GM10266 (cell line): ENCODE measurements at regions not wholly inside any gene's neighbourhood (a gene's known extent, or its start where the extent isn't known, plus 50 kb on each side); places are given as distances from the start of the nearest gene placed in this dataset.

ENCODE experiments used
- DNase-seq: peaks from one replicate; pipeline ENCODE4 v3.0.0; 2012; ENCODE audit errors: extremely low spot score
- TF ChIP-seq, protein P1 (sequence below): IDR thresholded peaks from 2 replicates; pipeline ENCODE4 v1.5.1; 2012; ENCODE audit warnings: mild to moderate bottlenecking, low read depth; ENCODE audit not compliant: control insufficient read depth, insufficient read depth; ENCODE audit errors: missing control alignments

- TF ChIP-seq, protein P1, sequence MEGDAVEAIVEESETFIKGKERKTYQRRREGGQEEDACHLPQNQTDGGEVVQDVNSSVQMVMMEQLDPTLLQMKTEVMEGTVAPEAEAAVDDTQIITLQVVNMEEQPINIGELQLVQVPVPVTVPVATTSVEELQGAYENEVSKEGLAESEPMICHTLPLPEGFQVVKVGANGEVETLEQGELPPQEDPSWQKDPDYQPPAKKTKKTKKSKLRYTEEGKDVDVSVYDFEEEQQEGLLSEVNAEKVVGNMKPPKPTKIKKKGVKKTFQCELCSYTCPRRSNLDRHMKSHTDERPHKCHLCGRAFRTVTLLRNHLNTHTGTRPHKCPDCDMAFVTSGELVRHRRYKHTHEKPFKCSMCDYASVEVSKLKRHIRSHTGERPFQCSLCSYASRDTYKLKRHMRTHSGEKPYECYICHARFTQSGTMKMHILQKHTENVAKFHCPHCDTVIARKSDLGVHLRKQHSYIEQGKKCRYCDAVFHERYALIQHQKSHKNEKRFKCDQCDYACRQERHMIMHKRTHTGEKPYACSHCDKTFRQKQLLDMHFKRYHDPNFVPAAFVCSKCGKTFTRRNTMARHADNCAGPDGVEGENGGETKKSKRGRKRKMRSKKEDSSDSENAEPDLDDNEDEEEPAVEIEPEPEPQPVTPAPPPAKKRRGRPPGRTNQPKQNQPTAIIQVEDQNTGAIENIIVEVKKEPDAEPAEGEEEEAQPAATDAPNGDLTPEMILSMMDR, result no peak
- DNase-seq, result no peak
Measured at GRCh38 chr15:39226169-39226937, 354.5 kb upstream of the THBS1 start.

- no peak for DNase-seq
- TF ChIP-seq, protein P1, result no peak
Measured at GRCh38 chr15:39227001-39227400, 353.9 kb upstream of the THBS1 start.

DNA sequence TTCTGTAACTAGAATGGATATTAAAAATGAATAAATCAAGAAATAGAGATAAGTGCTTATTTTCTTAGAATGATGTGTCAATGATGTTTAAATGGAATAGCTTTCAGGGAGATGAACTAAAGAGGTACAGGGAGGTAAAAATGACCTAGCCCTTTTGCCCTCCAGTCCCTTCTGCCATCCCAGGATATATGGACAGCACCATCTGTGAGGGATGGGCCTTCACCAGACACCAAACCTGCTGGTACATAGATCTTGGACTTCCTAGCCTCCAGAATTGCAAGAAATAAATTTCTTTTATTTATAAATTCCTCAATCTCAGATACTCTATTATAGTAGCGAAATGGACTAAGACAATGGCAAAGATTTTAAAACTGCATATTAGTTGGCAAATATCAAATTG, 352.0 kb upstream of the THBS1 start:
- DNase-seq, result no peak

DNA sequence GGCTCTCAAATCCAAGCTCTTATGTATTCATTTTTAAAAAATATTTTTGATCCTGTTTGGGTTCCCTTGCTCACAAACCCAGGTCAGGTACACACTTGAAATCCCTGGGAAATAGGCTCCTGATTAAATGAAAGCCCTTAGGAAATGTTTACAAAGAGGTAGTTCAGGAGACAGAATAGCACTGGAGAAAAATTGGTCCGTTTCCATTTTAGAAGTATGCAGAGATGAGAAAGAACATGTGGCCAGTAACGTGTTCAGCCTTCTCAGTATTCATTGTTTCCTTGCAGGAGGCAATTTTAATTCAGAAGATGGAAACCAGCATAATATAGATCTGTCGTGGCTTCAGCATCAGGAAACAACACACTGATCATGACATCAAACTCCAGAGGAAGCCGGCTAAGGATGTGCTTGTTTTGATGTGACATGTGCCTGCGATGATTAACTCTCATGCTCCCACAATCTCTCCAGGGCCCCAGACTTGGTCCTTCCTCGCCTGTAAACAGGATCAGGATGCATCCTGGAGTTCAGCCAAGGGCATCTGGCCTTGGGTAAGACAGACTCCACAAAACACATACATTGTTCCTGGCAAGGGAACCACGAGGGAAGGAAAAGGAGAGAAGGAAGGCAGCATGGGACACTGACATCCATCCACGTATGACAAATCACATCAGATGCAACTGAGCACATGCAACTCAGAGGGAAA, 350.5 kb upstream of the THBS1 start:
- DNase-seq, result no peak
- TF ChIP-seq, protein P1, result no peak

More for the DNA sequence above, 352.0 kb upstream of the THBS1 start:
- TF ChIP-seq, protein P1, result no peak

GRCh38 chr15:39230908-39231285, 350.0 kb upstream of the THBS1 start:
- TF ChIP-seq, protein P1, result no peak
- no peak for DNase-seq

DNA sequence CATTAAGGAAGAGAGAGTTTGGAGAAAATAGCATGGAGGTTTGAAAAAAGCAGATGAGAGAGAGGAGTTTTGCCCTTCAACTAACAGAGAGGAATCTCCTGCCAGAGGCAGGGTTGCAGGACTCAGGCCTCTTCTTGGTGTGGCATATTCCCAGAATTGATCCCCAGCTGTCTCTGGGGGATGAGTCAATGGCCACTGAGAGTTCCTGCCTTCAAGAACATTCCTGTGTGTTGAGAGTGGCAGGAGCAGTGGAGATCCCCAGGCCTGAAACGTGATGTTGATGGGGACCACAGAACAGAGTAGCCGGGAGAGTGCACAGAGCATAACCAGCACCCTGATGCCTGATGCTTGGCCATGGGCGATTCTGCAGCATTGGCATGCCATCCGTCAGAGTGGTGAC, 348.4 kb upstream of the THBS1 start:
- no peak for DNase-seq

More for the DNA sequence above, 348.4 kb upstream of the THBS1 start:
- TF ChIP-seq, protein P1, result no peak
